ENCODE measurements at regions not wholly inside any gene's neighbourhood (a gene's known extent, or its start where the extent isn't known, plus 50 kb on each side); places are given as distances from the start of the nearest gene placed in this dataset.

GRCh38 chr4:58265734-58266133, 1155.5 kb upstream of the IGFBP7 start:
- Histone ChIP-seq H3K27me3 (ENCODE audit: control insufficient read depth, insufficient read depth, low read length) (no peaks in the 10 kb centered on the region), H3K36me3 (ENCODE audit: control insufficient read depth, insufficient read depth, low read length) (no peaks in the 10 kb centered on the region), H3K9ac (ENCODE audit: low read depth, low read length) (no peak overlapping the region), H3K4me1 (ENCODE audit: control insufficient read depth, insufficient read depth, low read length) (no peaks in the 10 kb centered on the region), H3K9me3 (ENCODE audit: control insufficient read depth, insufficient read depth, low read length) (no peaks in the 10 kb centered on the region), H3K4me3 (ENCODE audit: low read depth, low read length) (no peak overlapping the region)

DNA sequence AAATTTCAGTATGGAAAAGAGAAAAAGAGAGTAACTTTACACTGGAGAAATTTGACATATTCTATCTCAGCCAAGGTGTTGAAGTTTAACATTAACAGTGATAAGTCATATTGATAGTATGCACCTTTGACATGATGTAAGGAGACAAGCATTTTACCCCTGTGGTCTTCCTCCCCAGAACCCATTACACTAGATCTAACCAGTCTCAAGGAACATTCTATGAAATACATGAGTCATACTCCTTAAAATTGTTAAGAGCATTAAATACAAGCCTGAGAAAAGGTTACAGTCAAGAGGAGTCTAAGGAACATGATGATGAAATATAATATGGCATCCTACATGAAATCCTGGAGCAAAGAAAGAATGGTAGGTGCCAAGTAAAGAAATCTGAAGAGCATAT, 1151.3 kb upstream of the IGFBP7 start:
- no peaks in the 10 kb centered on the region for H3K9me3 ChIP-seq (ENCODE audit: control insufficient read depth, insufficient read depth, low read length)
- H3K4me1 ChIP-seq (ENCODE audit: control insufficient read depth, insufficient read depth, low read length) = no peaks in the 10 kb centered on the region
- no peak overlapping the region for H3K9ac ChIP-seq (ENCODE audit: low read depth, low read length)
- H3K4me3 ChIP-seq (ENCODE audit: low read depth, low read length) = no peak overlapping the region
- no peaks in the 10 kb centered on the region for H3K36me3 ChIP-seq (ENCODE audit: control insufficient read depth, insufficient read depth, low read length)
- no peaks in the 10 kb centered on the region for H3K27me3 ChIP-seq (ENCODE audit: control insufficient read depth, insufficient read depth, low read length)

DNA sequence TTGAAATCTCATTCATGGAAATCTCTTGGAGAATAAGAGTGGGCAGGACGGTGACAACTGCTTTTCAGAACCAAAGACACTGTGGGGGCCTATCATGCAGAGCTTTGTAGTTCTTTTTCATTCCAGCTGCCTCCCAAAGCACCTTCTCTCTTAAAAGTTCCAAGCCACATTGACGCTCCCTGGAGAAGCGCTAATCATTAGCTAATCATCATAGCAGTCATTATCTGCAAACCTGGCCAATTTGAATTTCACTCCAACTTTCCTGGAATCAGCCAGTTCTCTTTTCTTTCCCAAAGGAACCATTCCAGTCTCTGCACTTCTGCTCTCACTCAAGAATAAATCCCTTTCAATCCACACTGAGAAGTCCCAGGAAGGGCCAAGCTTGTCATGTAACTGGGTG, 1144.1 kb upstream of the IGFBP7 start:
- no peak overlapping the region for H3K4me3 ChIP-seq (ENCODE audit: low read depth, low read length)
- no peaks in the 10 kb centered on the region for H3K36me3 ChIP-seq (ENCODE audit: control insufficient read depth, insufficient read depth, low read length)
- H3K9me3 ChIP-seq (ENCODE audit: control insufficient read depth, insufficient read depth, low read length) = no peaks in the 10 kb centered on the region
- peaks cover under 1% of the 10 kb centered on the region for H3K4me1 ChIP-seq (ENCODE audit: control insufficient read depth, insufficient read depth, low read length)
- no peak overlapping the region for H3K9ac ChIP-seq (ENCODE audit: low read depth, low read length)
- no peaks in the 10 kb centered on the region for H3K27me3 ChIP-seq (ENCODE audit: control insufficient read depth, insufficient read depth, low read length)

DNA sequence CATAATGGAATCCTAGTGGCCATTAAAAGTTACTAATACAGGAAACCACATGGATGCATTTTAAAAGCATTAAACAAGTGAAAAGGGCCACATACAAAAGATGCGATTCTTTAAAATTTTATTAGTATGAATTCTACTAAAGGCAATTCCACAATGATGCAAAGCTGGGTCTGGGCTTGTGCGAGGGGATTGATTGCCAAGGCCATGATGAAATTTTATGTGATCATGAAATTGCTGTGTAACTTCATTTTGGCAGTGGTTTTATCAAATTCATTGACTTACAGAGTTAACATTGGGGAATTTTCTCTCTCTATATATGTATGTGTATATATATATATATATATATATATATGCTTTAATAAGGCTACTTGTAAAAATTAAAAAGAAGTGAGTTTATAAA, 1142.5 kb upstream of the IGFBP7 start:
- no peak overlapping the region for H3K9ac ChIP-seq (ENCODE audit: low read depth, low read length)
- H3K36me3 ChIP-seq (ENCODE audit: control insufficient read depth, insufficient read depth, low read length) = no peaks in the 10 kb centered on the region
- H3K27me3 ChIP-seq (ENCODE audit: control insufficient read depth, insufficient read depth, low read length) = no peaks in the 10 kb centered on the region
- no peak overlapping the region for H3K4me3 ChIP-seq (ENCODE audit: low read depth, low read length)
- peaks cover 2% of the 10 kb centered on the region for H3K4me1 ChIP-seq (ENCODE audit: control insufficient read depth, insufficient read depth, low read length)
- no peaks in the 10 kb centered on the region for H3K9me3 ChIP-seq (ENCODE audit: control insufficient read depth, insufficient read depth, low read length)

DNA sequence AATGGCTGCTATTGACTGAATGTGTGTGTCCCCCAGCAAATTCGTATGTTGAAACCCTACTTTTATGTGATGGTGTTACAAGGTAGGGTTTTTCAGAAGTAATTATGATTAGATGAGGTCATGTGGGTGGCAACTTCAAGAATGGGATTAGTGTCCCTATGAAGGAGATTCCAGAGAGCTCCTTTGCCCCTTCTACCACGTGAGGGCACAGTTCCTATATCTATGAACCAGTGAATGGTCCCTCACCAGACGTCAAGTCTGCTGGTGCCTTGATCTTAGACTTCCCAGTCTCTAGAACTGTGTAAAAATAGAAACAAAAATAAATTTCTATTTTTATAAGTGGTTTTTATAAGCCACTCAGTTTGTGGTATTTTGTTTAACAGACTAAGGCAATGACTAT, 1137.6 kb upstream of the IGFBP7 start:
- Histone ChIP-seq H3K36me3 (ENCODE audit: control insufficient read depth, insufficient read depth, low read length) (no peaks in the 10 kb centered on the region), H3K27me3 (ENCODE audit: control insufficient read depth, insufficient read depth, low read length) (no peaks in the 10 kb centered on the region), H3K9ac (ENCODE audit: low read depth, low read length) (no peak overlapping the region), H3K9me3 (ENCODE audit: control insufficient read depth, insufficient read depth, low read length) (no peaks in the 10 kb centered on the region), H3K4me1 (ENCODE audit: control insufficient read depth, insufficient read depth, low read length) (peaks cover 2% of the 10 kb centered on the region), H3K4me3 (ENCODE audit: low read depth, low read length) (no peak overlapping the region)

DNA sequence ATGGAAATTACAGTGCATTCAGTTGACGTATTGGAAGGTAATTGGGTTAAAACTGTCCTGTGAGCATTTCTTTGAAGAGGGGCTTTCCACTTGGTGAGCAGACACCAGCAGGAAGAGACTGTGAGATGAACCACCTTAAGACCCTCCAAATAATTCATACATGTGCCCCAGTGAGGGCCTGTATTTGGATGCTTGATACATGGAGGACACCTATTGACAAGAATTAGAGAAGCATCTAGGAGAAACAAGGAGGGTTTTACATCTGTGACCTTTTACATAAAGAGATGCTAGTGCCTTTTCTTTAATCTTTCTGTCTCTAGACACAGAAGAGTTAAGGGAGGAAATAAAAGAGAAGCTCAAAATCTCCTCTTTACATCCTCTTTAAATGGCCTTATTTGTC, 1115.3 kb upstream of the IGFBP7 start:
- no peak overlapping the region for H3K9ac ChIP-seq (ENCODE audit: low read depth, low read length)
- no peaks in the 10 kb centered on the region for H3K27me3 ChIP-seq (ENCODE audit: control insufficient read depth, insufficient read depth, low read length)
- H3K9me3 ChIP-seq (ENCODE audit: control insufficient read depth, insufficient read depth, low read length) = no peaks in the 10 kb centered on the region
- H3K36me3 ChIP-seq (ENCODE audit: control insufficient read depth, insufficient read depth, low read length) = no peaks in the 10 kb centered on the region
- H3K4me1 ChIP-seq (ENCODE audit: control insufficient read depth, insufficient read depth, low read length) = no peaks in the 10 kb centered on the region
- H3K4me3 ChIP-seq (ENCODE audit: low read depth, low read length) = no peak overlapping the region

DNA sequence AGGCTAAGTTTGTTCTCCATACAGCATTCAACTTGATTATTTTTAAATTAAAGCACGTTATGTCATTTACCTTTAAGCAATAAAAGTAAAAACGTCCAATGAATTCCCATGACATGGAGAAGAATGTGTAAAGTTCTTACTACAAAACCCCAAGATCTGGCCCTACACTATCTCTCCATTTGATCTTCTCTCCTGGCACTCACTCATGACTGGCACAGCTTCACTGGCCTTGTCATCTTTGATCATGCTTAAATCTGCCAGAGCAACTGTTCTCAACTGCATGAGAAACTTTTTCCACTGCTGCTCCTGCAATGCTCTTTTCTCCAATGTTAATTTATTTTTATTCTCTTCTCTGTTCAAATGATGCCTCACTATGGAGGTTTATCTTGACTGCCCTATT, 1109.0 kb upstream of the IGFBP7 start:
- no peaks in the 10 kb centered on the region for H3K27me3 ChIP-seq (ENCODE audit: control insufficient read depth, insufficient read depth, low read length)
- H3K9ac ChIP-seq (ENCODE audit: low read depth, low read length) = no peak overlapping the region
- no peaks in the 10 kb centered on the region for H3K9me3 ChIP-seq (ENCODE audit: control insufficient read depth, insufficient read depth, low read length)
- H3K4me1 ChIP-seq (ENCODE audit: control insufficient read depth, insufficient read depth, low read length) = no peaks in the 10 kb centered on the region
- H3K4me3 ChIP-seq (ENCODE audit: low read depth, low read length) = no peak overlapping the region
- H3K36me3 ChIP-seq (ENCODE audit: control insufficient read depth, insufficient read depth, low read length) = no peaks in the 10 kb centered on the region

- Histone ChIP-seq H3K27me3 (ENCODE audit: control insufficient read depth, insufficient read depth, low read length) (no peaks in the 10 kb centered on the region), H3K9ac (ENCODE audit: low read depth, low read length) (no peak overlapping the region), H3K4me1 (ENCODE audit: control insufficient read depth, insufficient read depth, low read length) (no peaks in the 10 kb centered on the region), H3K4me3 (ENCODE audit: low read depth, low read length) (no peak overlapping the region), H3K36me3 (ENCODE audit: control insufficient read depth, insufficient read depth, low read length) (no peaks in the 10 kb centered on the region), H3K9me3 (ENCODE audit: control insufficient read depth, insufficient read depth, low read length) (no peaks in the 10 kb centered on the region)
These were observed 1106.3 kb upstream of the IGFBP7 start for GRCh38 chr4:58216461-58216860.

DNA sequence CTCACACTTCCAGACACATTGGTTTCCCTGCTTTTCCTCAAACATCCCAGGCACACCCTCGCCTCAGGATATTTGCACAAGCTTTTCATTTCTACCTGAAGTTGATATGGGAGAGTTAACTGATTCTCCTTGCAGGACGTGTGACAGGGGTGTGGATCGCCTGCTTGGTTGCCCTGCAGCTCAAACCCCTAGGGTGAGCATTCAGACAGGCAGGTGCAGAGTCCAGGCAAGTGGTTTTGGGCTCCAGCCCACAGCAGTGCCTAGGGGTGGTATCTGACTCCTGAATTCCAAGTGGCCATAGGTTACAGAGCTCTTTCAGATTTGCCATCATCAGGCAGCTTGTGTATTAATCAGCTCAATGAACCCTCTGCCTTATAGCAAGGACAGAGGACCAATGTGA, 1104.2 kb upstream of the IGFBP7 start:
- Histone ChIP-seq H3K36me3 (ENCODE audit: control insufficient read depth, insufficient read depth, low read length) (no peaks in the 10 kb centered on the region), H3K9ac (ENCODE audit: low read depth, low read length) (no peak overlapping the region), H3K27me3 (ENCODE audit: control insufficient read depth, insufficient read depth, low read length) (no peaks in the 10 kb centered on the region), H3K4me1 (ENCODE audit: control insufficient read depth, insufficient read depth, low read length) (no peaks in the 10 kb centered on the region), H3K4me3 (ENCODE audit: low read depth, low read length) (no peak overlapping the region), H3K9me3 (ENCODE audit: control insufficient read depth, insufficient read depth, low read length) (no peaks in the 10 kb centered on the region)

GRCh38 chr4:58209551-58209950, 1099.4 kb upstream of the IGFBP7 start:
- Histone ChIP-seq H3K27me3 (ENCODE audit: control insufficient read depth, insufficient read depth, low read length) (no peaks in the 10 kb centered on the region), H3K9ac (ENCODE audit: low read depth, low read length) (no peak overlapping the region), H3K4me1 (ENCODE audit: control insufficient read depth, insufficient read depth, low read length) (no peaks in the 10 kb centered on the region), H3K4me3 (ENCODE audit: low read depth, low read length) (no peak overlapping the region), H3K9me3 (ENCODE audit: control insufficient read depth, insufficient read depth, low read length) (no peaks in the 10 kb centered on the region), H3K36me3 (ENCODE audit: control insufficient read depth, insufficient read depth, low read length) (no peaks in the 10 kb centered on the region)

- H3K9me3 ChIP-seq (ENCODE audit: control insufficient read depth, insufficient read depth, low read length) = no peaks in the 10 kb centered on the region
- no peak overlapping the region for H3K9ac ChIP-seq (ENCODE audit: low read depth, low read length)
- H3K27me3 ChIP-seq (ENCODE audit: control insufficient read depth, insufficient read depth, low read length) = no peaks in the 10 kb centered on the region
- no peak overlapping the region for H3K4me3 ChIP-seq (ENCODE audit: low read depth, low read length)
- H3K4me1 ChIP-seq (ENCODE audit: control insufficient read depth, insufficient read depth, low read length) = no peaks in the 10 kb centered on the region
- no peaks in the 10 kb centered on the region for H3K36me3 ChIP-seq (ENCODE audit: control insufficient read depth, insufficient read depth, low read length)
These were observed 1098.8 kb upstream of the IGFBP7 start for GRCh38 chr4:58209001-58209400.

GRCh38 chr4:58205446-58206235, 1095.5 kb upstream of the IGFBP7 start:
- Histone ChIP-seq H3K4me1 (ENCODE audit: control insufficient read depth, insufficient read depth, low read length) (no peaks in the 10 kb centered on the region), H3K9ac (ENCODE audit: low read depth, low read length) (no peak overlapping the region), H3K9me3 (ENCODE audit: control insufficient read depth, insufficient read depth, low read length) (no peaks in the 10 kb centered on the region), H3K27me3 (ENCODE audit: control insufficient read depth, insufficient read depth, low read length) (no peaks in the 10 kb centered on the region), H3K36me3 (ENCODE audit: control insufficient read depth, insufficient read depth, low read length) (no peaks in the 10 kb centered on the region), H3K4me3 (ENCODE audit: low read depth, low read length) (no peak overlapping the region)

All from iPS-15b (cell line).